ENCODE measurements at regions not wholly inside any gene's neighbourhood (a gene's known extent, or its start where the extent isn't known, plus 50 kb on each side); places are given as distances from the start of the nearest gene placed in this dataset.
"Not testable (repeated sequence)": the region's sequence is repeated elsewhere in the genome, so short reads cannot be mapped to it uniquely, and the experiment has no call there.

GRCh38 chr5:99045871-99046270, 117.1 kb upstream of the CHD1 start:
- H2BK12ac ChIP-seq (ENCODE audit: insufficient read length, low read depth, low read length): no peak overlapping the region
- no peak for DNase-seq
- H3K4me3 Mint-ChIP-seq: no peak overlapping the region
- H3K27me3 ChIP-seq (ENCODE audit: insufficient read depth, low read length): no peaks in the 10 kb centered on the region
- no peak overlapping the region for H2AK5ac ChIP-seq (ENCODE audit: insufficient read length, low read length)
- H4K8ac ChIP-seq (replicated peaks; ENCODE audit: insufficient read length, low read depth, low read length): no peak overlapping the region
- H3K27ac Mint-ChIP-seq: no peak overlapping the region
- H2BK15ac ChIP-seq (ENCODE audit: low read depth, low read length): no peak overlapping the region
- H3K79me2 ChIP-seq (ENCODE audit: insufficient read depth, low read length): no peaks in the 10 kb centered on the region
- no peak overlapping the region for H2BK20ac ChIP-seq (ENCODE audit: low read depth, low read length, poor library complexity, severe bottlenecking)
- H2BK120ac ChIP-seq (ENCODE audit: low read depth, low read length, poor library complexity, severe bottlenecking): no peak overlapping the region
- no peak overlapping the region for H3K4me2 ChIP-seq (ENCODE audit: insufficient read depth, insufficient read length, low read length)
- H3K27ac ChIP-seq (ENCODE audit: insufficient read length, low read depth, low read length): no peak overlapping the region
- no peaks in the 10 kb centered on the region; the same call in 1 of the 2 replicates for H3K27me3 Mint-ChIP-seq (ENCODE audit: low read depth)
- H3K36me3 Mint-ChIP-seq (ENCODE audit: insufficient read depth in 1 of 3, low read depth in 3 of 3): no peaks in the 10 kb centered on the region
- H4K20me1 ChIP-seq (ENCODE audit: control insufficient read depth, insufficient read depth, insufficient read length): no peaks in the 10 kb centered on the region
- H3K4ac ChIP-seq (ENCODE audit: low read depth, low read length): no peak overlapping the region
- no peak overlapping the region for H2AFZ ChIP-seq (ENCODE audit: low read length)
- H3K4me1 ChIP-seq (ENCODE audit: insufficient read depth, low read length): no peaks in the 10 kb centered on the region
- no peak overlapping the region for H3K23ac ChIP-seq (ENCODE audit: insufficient read length, low read depth, low read length)
- H3K9me3 Mint-ChIP-seq: peaks cover 6 to 10% of the 10 kb centered on the region in 2 experiments
- WGBS (ENCODE audit: extremely low coverage, insufficient read length, low lambda C conversion rate): no CpG with 5 or more reads among the region's 4 CpGs
- no peaks in the 10 kb centered on the region for H3K9me3 ChIP-seq (ENCODE audit: control insufficient read depth, low read depth, low read length)
- H3K4me1 Mint-ChIP-seq: no peaks in the 10 kb centered on the region
- H3K14ac ChIP-seq (ENCODE audit: insufficient read depth, low read length): no peak overlapping the region
- no peak for TF ChIP-seq CTCF (conservative IDR thresholded peaks at IDR 0.05)
- no peak overlapping the region for H4K5ac ChIP-seq (ENCODE audit: insufficient read length, low read depth, low read length)
- no peak overlapping the region for H3K18ac ChIP-seq (ENCODE audit: insufficient read length, low read depth, low read length)
- no peak overlapping the region for H3K9ac ChIP-seq (ENCODE audit: extremely low read depth, insufficient read length, low read length)
- no peaks in the 10 kb centered on the region for H3K23me2 ChIP-seq (ENCODE audit: insufficient read length, low read depth, low read length, poor library complexity, severe bottlenecking)
- no peak overlapping the region for H3K56ac ChIP-seq (ENCODE audit: insufficient read length, low read depth, low read length)
- H4K91ac ChIP-seq (ENCODE audit: insufficient read length, low read depth, low read length): no peak overlapping the region
- H3T11ph ChIP-seq (ENCODE audit: low read length): no peak overlapping the region
- no peaks in the 10 kb centered on the region for H3K79me1 ChIP-seq (ENCODE audit: insufficient read depth, low read depth, low read length, poor library complexity, severe bottlenecking)
- no peak overlapping the region for H2BK5ac ChIP-seq (ENCODE audit: insufficient read length, low read length)

- H4K20me1 ChIP-seq (ENCODE audit: control insufficient read depth, insufficient read depth, insufficient read length); H3K79me2 ChIP-seq (ENCODE audit: insufficient read depth, low read length); H3K4me1 Mint-ChIP-seq; H3K4me3 Mint-ChIP-seq; H3K27ac ChIP-seq (ENCODE audit: insufficient read length, low read depth, low read length); H2BK120ac ChIP-seq (ENCODE audit: low read depth, low read length, poor library complexity, severe bottlenecking); H2BK15ac ChIP-seq (ENCODE audit: low read depth, low read length); H2BK12ac ChIP-seq (ENCODE audit: insufficient read length, low read depth, low read length); H3K36me3 Mint-ChIP-seq (ENCODE audit: insufficient read depth in 1 of 3, low read depth in 3 of 3); DNase-seq; H2AFZ ChIP-seq (ENCODE audit: low read length); H3K4ac ChIP-seq (ENCODE audit: low read depth, low read length); H2BK20ac ChIP-seq (ENCODE audit: low read depth, low read length, poor library complexity, severe bottlenecking); H3K4me1 ChIP-seq (ENCODE audit: insufficient read depth, low read length); H3K4me2 ChIP-seq (ENCODE audit: insufficient read depth, insufficient read length, low read length); H3K14ac ChIP-seq (ENCODE audit: insufficient read depth, low read length); H3K27me3 Mint-ChIP-seq (ENCODE audit: low read depth); H4K8ac ChIP-seq (replicated peaks; ENCODE audit: insufficient read length, low read depth, low read length); H3K9ac ChIP-seq (ENCODE audit: extremely low read depth, insufficient read length, low read length); H3K18ac ChIP-seq (ENCODE audit: insufficient read length, low read depth, low read length); H3K23ac ChIP-seq (ENCODE audit: insufficient read length, low read depth, low read length); H3K23me2 ChIP-seq (ENCODE audit: insufficient read length, low read depth, low read length, poor library complexity, severe bottlenecking); H3T11ph ChIP-seq (ENCODE audit: low read length); H2AK5ac ChIP-seq (ENCODE audit: insufficient read length, low read length); H3K27me3 ChIP-seq (ENCODE audit: insufficient read depth, low read length); H4K5ac ChIP-seq (ENCODE audit: insufficient read length, low read depth, low read length); H3K9me3 Mint-ChIP-seq; H3K79me1 ChIP-seq (ENCODE audit: insufficient read depth, low read depth, low read length, poor library complexity, severe bottlenecking); H3K9me3 ChIP-seq (ENCODE audit: control insufficient read depth, low read depth, low read length); H2BK5ac ChIP-seq (ENCODE audit: insufficient read length, low read length); H4K91ac ChIP-seq (ENCODE audit: insufficient read length, low read depth, low read length); H3K56ac ChIP-seq (ENCODE audit: insufficient read length, low read depth, low read length); H3K27ac Mint-ChIP-seq: not testable (repeated sequence)
- no CpG with 5 or more reads among the region's 6 CpGs for WGBS (ENCODE audit: extremely low coverage, insufficient read length, low lambda C conversion rate)
These were observed 114.5 kb upstream of the CHD1 start for GRCh38 chr5:99043257-99043656.
